ENCODE measurements at regions not wholly inside any gene's neighbourhood (a gene's known extent, or its start where the extent isn't known, plus 50 kb on each side); places are given as distances from the start of the nearest gene placed in this dataset.
"Not testable (repeated sequence)": the region's sequence is repeated elsewhere in the genome, so short reads cannot be mapped to it uniquely, and the experiment has no call there.

DNA sequence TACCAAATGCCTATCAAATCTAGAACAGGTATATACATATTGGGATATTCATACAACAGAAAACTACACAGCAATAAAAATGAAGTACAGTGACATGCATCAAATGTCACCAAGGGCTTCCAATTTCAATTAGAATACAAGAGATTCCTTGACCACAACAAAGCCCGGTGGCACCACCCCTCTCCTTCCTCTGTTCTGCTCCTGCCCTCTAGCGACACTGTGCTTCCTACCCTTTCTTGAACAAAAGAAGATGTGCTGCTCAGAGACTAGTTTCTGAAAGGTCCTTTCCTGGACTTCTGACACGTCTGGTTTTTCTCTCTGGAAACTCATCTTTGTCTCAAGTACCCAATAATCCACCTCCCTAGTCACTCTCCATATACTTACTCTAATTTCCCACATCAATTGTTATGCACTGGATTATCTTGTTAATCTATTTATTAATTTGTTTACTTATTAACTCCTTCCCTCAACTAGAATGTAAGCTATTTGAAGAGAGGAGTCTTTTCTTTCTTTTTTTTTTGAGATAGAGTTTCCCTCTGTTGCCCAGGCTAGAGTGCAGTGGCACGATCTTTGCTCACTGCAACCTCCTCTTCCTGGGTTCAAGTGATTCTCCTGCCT is 70.4 kb upstream of the CTSV start:
- Histone ChIP-seq H3K79me2 (ENCODE audit: insufficient read depth, low read length) (no peaks in the 10 kb centered on the region), H3K36me3 (ENCODE audit: insufficient read depth, low read length) (no peaks in the 10 kb centered on the region), H3K9me3 (ENCODE audit: insufficient read depth, low read length, severe bottlenecking) (no peaks in the 10 kb centered on the region), H3K4me1 (ENCODE audit: insufficient read depth, low read length) (no peaks in the 10 kb centered on the region), H3K4me3 (ENCODE audit: low read depth in 1 of 2, low read length in 2 of 2) (no peak overlapping the region), H3K27ac (ENCODE audit: low read length) (no peak overlapping the region), H3K27me3 (ENCODE audit: insufficient read depth, low read length, poor library complexity) (no peaks in the 10 kb centered on the region), H3K9ac (ENCODE audit: low read depth, low read length) (no peak overlapping the region), H4K20me1 (ENCODE audit: insufficient read depth, low read length) (no peaks in the 10 kb centered on the region), H2AFZ (ENCODE audit: low read depth, low read length) (no peak overlapping the region), H3K4me2 (ENCODE audit: insufficient read depth, low read length) (no peak overlapping the region)
- DNase-seq: peak; percentile 59
- peak; percentile 79 for ATAC-seq (ENCODE audit: insufficient read depth, low read depth)
- TF ChIP-seq EZH2 (IDR thresholded peaks at IDR 0.05; ENCODE audit: borderline replicate concordance, low read depth, low read length, severe bottlenecking): no peak
- TF ChIP-seq, protein P1, sequence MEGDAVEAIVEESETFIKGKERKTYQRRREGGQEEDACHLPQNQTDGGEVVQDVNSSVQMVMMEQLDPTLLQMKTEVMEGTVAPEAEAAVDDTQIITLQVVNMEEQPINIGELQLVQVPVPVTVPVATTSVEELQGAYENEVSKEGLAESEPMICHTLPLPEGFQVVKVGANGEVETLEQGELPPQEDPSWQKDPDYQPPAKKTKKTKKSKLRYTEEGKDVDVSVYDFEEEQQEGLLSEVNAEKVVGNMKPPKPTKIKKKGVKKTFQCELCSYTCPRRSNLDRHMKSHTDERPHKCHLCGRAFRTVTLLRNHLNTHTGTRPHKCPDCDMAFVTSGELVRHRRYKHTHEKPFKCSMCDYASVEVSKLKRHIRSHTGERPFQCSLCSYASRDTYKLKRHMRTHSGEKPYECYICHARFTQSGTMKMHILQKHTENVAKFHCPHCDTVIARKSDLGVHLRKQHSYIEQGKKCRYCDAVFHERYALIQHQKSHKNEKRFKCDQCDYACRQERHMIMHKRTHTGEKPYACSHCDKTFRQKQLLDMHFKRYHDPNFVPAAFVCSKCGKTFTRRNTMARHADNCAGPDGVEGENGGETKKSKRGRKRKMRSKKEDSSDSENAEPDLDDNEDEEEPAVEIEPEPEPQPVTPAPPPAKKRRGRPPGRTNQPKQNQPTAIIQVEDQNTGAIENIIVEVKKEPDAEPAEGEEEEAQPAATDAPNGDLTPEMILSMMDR (IDR thresholded peaks at IDR 0.05; ENCODE audit: borderline replicate concordance, extremely low read depth, low read length, poor library complexity, severe bottlenecking): peak; percentile 48

- not testable (repeated sequence) for H4K20me1 ChIP-seq (ENCODE audit: insufficient read depth, low read length); H2AFZ ChIP-seq (ENCODE audit: low read depth, low read length); H3K27me3 ChIP-seq (ENCODE audit: insufficient read depth, low read length, poor library complexity); DNase-seq; H3K4me3 ChIP-seq (ENCODE audit: low read depth in 1 of 2, low read length in 2 of 2); H3K4me2 ChIP-seq (ENCODE audit: insufficient read depth, low read length); H3K79me2 ChIP-seq (ENCODE audit: insufficient read depth, low read length); H3K36me3 ChIP-seq (ENCODE audit: insufficient read depth, low read length); H3K4me1 ChIP-seq (ENCODE audit: insufficient read depth, low read length); H3K9me3 ChIP-seq (ENCODE audit: insufficient read depth, low read length, severe bottlenecking); H3K9ac ChIP-seq (ENCODE audit: low read depth, low read length); H3K27ac ChIP-seq (ENCODE audit: low read length); ATAC-seq (ENCODE audit: insufficient read depth, low read depth)
These were observed 66.3 kb upstream of the CTSV start for GRCh38 chr9:97105220-97105619.

GRCh38 chr9:97103613-97104383 is 64.9 kb upstream of the CTSV start:
- not testable (repeated sequence) for H4K20me1 ChIP-seq (ENCODE audit: insufficient read depth, low read length); H2AFZ ChIP-seq (ENCODE audit: low read depth, low read length); H3K9me3 ChIP-seq (ENCODE audit: insufficient read depth, low read length, severe bottlenecking); H3K36me3 ChIP-seq (ENCODE audit: insufficient read depth, low read length); H3K27ac ChIP-seq (ENCODE audit: low read length); ATAC-seq (ENCODE audit: insufficient read depth, low read depth); H3K4me1 ChIP-seq (ENCODE audit: insufficient read depth, low read length); H3K9ac ChIP-seq (ENCODE audit: low read depth, low read length); H3K4me3 ChIP-seq (ENCODE audit: low read depth in 1 of 2, low read length in 2 of 2); H3K27me3 ChIP-seq (ENCODE audit: insufficient read depth, low read length, poor library complexity); H3K4me2 ChIP-seq (ENCODE audit: insufficient read depth, low read length); DNase-seq; H3K79me2 ChIP-seq (ENCODE audit: insufficient read depth, low read length)

DNA sequence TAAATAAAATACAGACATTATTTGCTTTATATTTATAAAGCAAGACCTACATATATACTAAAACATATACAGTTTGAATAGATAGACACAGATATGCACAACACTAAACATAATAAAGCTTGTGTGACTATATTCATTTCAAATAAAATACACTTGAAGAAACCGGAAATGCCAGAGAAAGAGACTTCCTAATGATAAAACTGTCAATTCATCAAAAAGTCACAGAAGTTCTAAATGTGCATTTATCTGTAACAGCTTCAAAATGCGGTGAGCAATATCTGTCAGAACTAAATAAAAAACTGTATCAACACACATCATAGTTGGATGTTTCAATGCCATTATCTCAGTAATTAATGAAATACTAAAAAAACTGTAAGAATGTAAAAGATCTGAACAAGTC is 60.6 kb upstream of the CTSV start:
- not testable (repeated sequence) for DNase-seq; H3K36me3 ChIP-seq (ENCODE audit: insufficient read depth, low read length); H3K79me2 ChIP-seq (ENCODE audit: insufficient read depth, low read length); H4K20me1 ChIP-seq (ENCODE audit: insufficient read depth, low read length); H2AFZ ChIP-seq (ENCODE audit: low read depth, low read length); ATAC-seq (ENCODE audit: insufficient read depth, low read depth); H3K27me3 ChIP-seq (ENCODE audit: insufficient read depth, low read length, poor library complexity); H3K27ac ChIP-seq (ENCODE audit: low read length); H3K4me3 ChIP-seq (ENCODE audit: low read depth in 1 of 2, low read length in 2 of 2); H3K4me2 ChIP-seq (ENCODE audit: insufficient read depth, low read length); H3K9ac ChIP-seq (ENCODE audit: low read depth, low read length); H3K4me1 ChIP-seq (ENCODE audit: insufficient read depth, low read length); H3K9me3 ChIP-seq (ENCODE audit: insufficient read depth, low read length, severe bottlenecking)

DNA sequence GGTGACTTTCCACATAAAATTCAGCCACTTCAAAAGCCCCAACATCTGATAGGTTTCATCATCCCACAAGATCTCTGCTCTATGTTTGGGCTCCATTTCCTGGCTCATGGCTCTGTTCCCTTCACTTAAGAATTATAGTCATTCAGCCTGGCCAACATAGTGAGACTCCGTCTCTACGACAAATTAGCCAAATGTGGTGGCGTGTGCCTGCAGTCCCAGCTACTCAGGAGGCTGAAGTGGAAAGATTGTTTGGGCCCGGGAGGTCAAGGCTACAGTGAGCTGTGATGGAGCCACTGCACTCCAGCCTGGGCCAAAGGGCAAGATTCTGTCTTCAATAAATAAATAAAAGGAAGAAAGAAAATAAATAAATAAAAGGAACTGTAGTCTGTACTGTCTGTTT is 57.9 kb upstream of the CTSV start:
- H3K27ac ChIP-seq (ENCODE audit: low read length): no peak overlapping the region
- DNase-seq (no peak), ATAC-seq (ENCODE audit: insufficient read depth, low read depth) (no peak)
- no peak overlapping the region for H3K4me2 ChIP-seq (ENCODE audit: insufficient read depth, low read length)
- H3K27me3 ChIP-seq (ENCODE audit: insufficient read depth, low read length, poor library complexity): no peaks in the 10 kb centered on the region
- no peak overlapping the region for H3K9ac ChIP-seq (ENCODE audit: low read depth, low read length)
- H3K79me2 ChIP-seq (ENCODE audit: insufficient read depth, low read length): no peaks in the 10 kb centered on the region
- no peak overlapping the region for H2AFZ ChIP-seq (ENCODE audit: low read depth, low read length)
- no peaks in the 10 kb centered on the region for H3K9me3 ChIP-seq (ENCODE audit: insufficient read depth, low read length, severe bottlenecking)
- no peaks in the 10 kb centered on the region for H3K36me3 ChIP-seq (ENCODE audit: insufficient read depth, low read length)
- no peak overlapping the region for H3K4me3 ChIP-seq (ENCODE audit: low read depth in 1 of 2, low read length in 2 of 2)
- no peaks in the 10 kb centered on the region for H3K4me1 ChIP-seq (ENCODE audit: insufficient read depth, low read length)
- no peaks in the 10 kb centered on the region for H4K20me1 ChIP-seq (ENCODE audit: insufficient read depth, low read length)
- TF ChIP-seq, protein P1 (IDR thresholded peaks at IDR 0.05; ENCODE audit: borderline replicate concordance, extremely low read depth, low read length, poor library complexity, severe bottlenecking): no peak
- TF ChIP-seq EZH2 (IDR thresholded peaks at IDR 0.05; ENCODE audit: borderline replicate concordance, low read depth, low read length, severe bottlenecking): no peak

DNA sequence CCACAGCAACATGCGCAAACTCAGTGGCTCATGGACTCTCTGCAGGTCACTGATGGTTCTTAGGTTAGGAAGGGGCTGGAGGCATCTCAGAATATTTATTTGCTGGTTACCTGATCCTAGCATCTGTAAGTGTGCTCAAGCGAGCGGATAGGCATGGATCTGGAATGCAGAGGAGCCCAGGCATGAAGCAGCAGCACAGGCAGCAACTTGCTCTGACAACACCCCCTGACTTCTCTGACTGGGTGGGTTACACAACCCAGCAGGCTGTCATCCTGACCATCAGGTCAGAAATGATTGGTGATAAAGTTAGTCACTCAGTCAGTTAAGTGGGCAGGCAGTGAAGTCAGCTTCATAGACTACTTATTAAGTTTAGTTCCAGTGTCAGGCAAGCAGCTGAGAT is 50.4 kb upstream of the CTSV start:
- not testable (repeated sequence) for DNase-seq; H2AFZ ChIP-seq (ENCODE audit: low read depth, low read length); H3K27ac ChIP-seq (ENCODE audit: low read length); H3K27me3 ChIP-seq (ENCODE audit: insufficient read depth, low read length, poor library complexity); H3K4me3 ChIP-seq (ENCODE audit: low read depth in 1 of 2, low read length in 2 of 2); H3K9ac ChIP-seq (ENCODE audit: low read depth, low read length); H3K4me2 ChIP-seq (ENCODE audit: insufficient read depth, low read length); H3K9me3 ChIP-seq (ENCODE audit: insufficient read depth, low read length, severe bottlenecking); ATAC-seq (ENCODE audit: insufficient read depth, low read depth); H3K79me2 ChIP-seq (ENCODE audit: insufficient read depth, low read length); H3K4me1 ChIP-seq (ENCODE audit: insufficient read depth, low read length); H3K36me3 ChIP-seq (ENCODE audit: insufficient read depth, low read length); H4K20me1 ChIP-seq (ENCODE audit: insufficient read depth, low read length)

Data from DND-41 (cell line).